ENCODE measurements at regions not wholly inside any gene's neighbourhood (a gene's known extent, or its start where the extent isn't known, plus 50 kb on each side); places are given as distances from the start of the nearest gene placed in this dataset.

- no peak for TF ChIP-seq CTCF (IDR thresholded peaks at IDR 0.05)
- TF ChIP-seq RNF2 (IDR thresholded peaks at IDR 0.05; ENCODE audit: borderline replicate concordance, low read depth): no peak
- no peak for TF ChIP-seq CHD4 (IDR thresholded peaks at IDR 0.05; ENCODE audit: borderline replicate concordance)
- no peak for TF ChIP-seq NFE2L2 (conservative IDR thresholded peaks at IDR 0.05; ENCODE audit: low read length)
- no peak for TF ChIP-seq MAX (IDR thresholded peaks at IDR 0.05)
- TF ChIP-seq REST (IDR thresholded peaks at IDR 0.05): no peak
- TF ChIP-seq USF2 (IDR thresholded peaks at IDR 0.05): no peak
These were observed 688.9 kb downstream of the GBE1 start for GRCh38 chr3:81072591-81072990.

Measured in A549 (cell line).